SK-N-SH treated with all-trans-retinoic acid at 6 μM for 48 hours (cell line): ENCODE measurements at regions not wholly inside any gene's neighbourhood (a gene's known extent, or its start where the extent isn't known, plus 50 kb on each side); places are given as distances from the start of the nearest gene placed in this dataset.

ENCODE experiments used
- ATAC-seq: fragments of 200-7000 bp; cut with Tn5 transposase; 3 replicates; pipeline ENCODE4 v1.9.1; 2020; ENCODE audit warnings: mild to moderate bottlenecking, moderate library complexity
- BACH2 ChIP-seq: fragments of 250-450 bp; sonication (Bioruptor Pico); IDR thresholded peaks from 2 replicates; pipeline ENCODE4 v1.9.0; 2021; ENCODE audit warnings: mild to moderate bottlenecking, borderline replicate concordance
- ESRRG ChIP-seq: fragments of 250-450 bp; sonication (Bioruptor Pico); IDR thresholded peaks from 2 replicates; pipeline ENCODE4 v1.6.1; 2021; ENCODE audit warnings: mild to moderate bottlenecking
- ISL1 ChIP-seq: fragments of 250-450 bp; sonication (Bioruptor Pico); IDR thresholded peaks from 2 replicates; pipeline ENCODE4 v2.1.2; 2022; ENCODE audit warnings: mild to moderate bottlenecking, moderate library complexity
- OSR1 ChIP-seq: fragments of 250-450 bp; sonication (Bioruptor Pico); IDR thresholded peaks from 2 replicates; pipeline ENCODE4 v1.8.0; 2022; ENCODE audit warnings: moderate library complexity, mild to moderate bottlenecking, inconsistent platforms
- PPARA ChIP-seq: fragments of 250-450 bp; sonication (Bioruptor Pico); IDR thresholded peaks from 2 replicates; pipeline ENCODE4 v1.5.0; 2020; ENCODE audit warnings: mild to moderate bottlenecking, borderline replicate concordance
- RARB ChIP-seq: fragments of 250-450 bp; sonication (Bioruptor Pico); IDR thresholded peaks from 2 replicates; pipeline ENCODE4 v1.8.0; 2021; ENCODE audit warnings: mild to moderate bottlenecking, moderate library complexity
- SNAI2 ChIP-seq: fragments of 250-450 bp; sonication (Bioruptor Pico); IDR thresholded peaks from 2 replicates; pipeline ENCODE4 v1.5.0; 2020; ENCODE audit warnings: mild to moderate bottlenecking, moderate library complexity
- TOX ChIP-seq: fragments of 250-450 bp; sonication (Bioruptor Pico); IDR thresholded peaks from 2 replicates; pipeline ENCODE4 v1.8.0; 2021; ENCODE audit warnings: mild to moderate bottlenecking, moderate library complexity, borderline replicate concordance
- ZFP3 ChIP-seq: fragments of 250-450 bp; sonication (Bioruptor Pico); IDR thresholded peaks from 2 replicates; pipeline ENCODE4 v1.5.0; 2020; ENCODE audit warnings: mild to moderate bottlenecking, moderate library complexity
- ZFP30 ChIP-seq: fragments of 450-650 bp; formaldehyde crosslinking; IDR thresholded peaks from 2 replicates; pipeline ENCODE4 v1.5.0; 2022; ENCODE audit warnings: mild to moderate bottlenecking, moderate library complexity
- ZNF70 ChIP-seq: fragments of 450-650 bp; formaldehyde crosslinking; IDR thresholded peaks from 2 replicates; pipeline ENCODE4 v1.5.0; 2020; ENCODE audit warnings: mild to moderate bottlenecking, moderate library complexity
- ZNF8 ChIP-seq: fragments of 450-650 bp; formaldehyde crosslinking; IDR thresholded peaks from 2 replicates; pipeline ENCODE4 v1.5.0; 2020; ENCODE audit warnings: mild to moderate bottlenecking, moderate library complexity
- TF ChIP-seq, protein P1 (sequence below): fragments of 250-450 bp; sonication (Bioruptor Pico); IDR thresholded peaks from 2 replicates; pipeline ENCODE4 v1.8.0; 2020; ENCODE audit warnings: mild to moderate bottlenecking, moderate library complexity, borderline replicate concordance
- TF ChIP-seq, protein P2 (sequence below): fragments of 250-450 bp; sonication (Bioruptor Pico); IDR thresholded peaks from 2 replicates; pipeline ENCODE4 v1.5.1; 2021; ENCODE audit warnings: mild to moderate bottlenecking, moderate library complexity
- TF ChIP-seq, protein P3 (sequence below): fragments of 250-450 bp; sonication (Bioruptor Pico); IDR thresholded peaks from 2 replicates; pipeline ENCODE4 v1.8.0; 2021; ENCODE audit warnings: low read depth, mild to moderate bottlenecking, moderate library complexity, borderline replicate concordance
- TF ChIP-seq, protein P4 (sequence below): fragments of 250-450 bp; sonication (Bioruptor Pico); IDR thresholded peaks from 2 replicates; pipeline ENCODE4 v1.5.0; 2020; ENCODE audit warnings: mild to moderate bottlenecking, moderate library complexity

DNA sequence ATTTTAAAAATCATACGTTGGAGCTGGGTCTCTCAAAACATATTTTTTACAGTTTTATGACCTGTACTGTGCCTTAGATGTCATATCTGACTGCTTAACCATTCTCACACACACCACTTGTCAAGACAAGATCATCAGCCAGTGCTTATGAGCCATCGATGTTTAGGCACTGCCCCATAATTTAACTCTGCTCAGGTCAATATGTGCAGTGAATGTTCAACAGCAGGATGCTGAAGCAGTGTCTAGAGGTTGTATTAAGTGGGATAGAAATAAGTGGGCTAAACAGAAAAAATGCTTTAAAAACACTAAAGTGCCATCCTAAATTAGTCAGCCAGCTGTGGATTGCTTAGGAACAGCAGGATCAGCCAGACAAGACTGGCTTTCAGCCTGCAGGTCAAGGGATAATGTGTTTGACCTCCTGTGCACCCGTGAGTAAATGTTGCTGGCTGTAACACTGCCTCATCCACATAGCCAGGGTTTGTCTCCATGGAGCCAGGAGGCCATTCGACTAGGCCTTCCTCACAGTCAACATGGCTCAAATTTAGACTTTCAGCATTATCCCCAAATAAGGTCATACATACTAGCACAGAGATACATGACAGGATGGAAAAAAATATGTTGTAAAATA lies 139.0 kb upstream of the NXPH2 start (continued):
- TF ChIP-seq RARB = no peak
- no peak for TF ChIP-seq TOX
- TF ChIP-seq BACH2 (CRISPR knock-in tag) = no peak
- TF ChIP-seq ISL1 (CRISPR knock-in tag) = no peak
- TF ChIP-seq, all 23 proteins: peak for 0

DNA sequence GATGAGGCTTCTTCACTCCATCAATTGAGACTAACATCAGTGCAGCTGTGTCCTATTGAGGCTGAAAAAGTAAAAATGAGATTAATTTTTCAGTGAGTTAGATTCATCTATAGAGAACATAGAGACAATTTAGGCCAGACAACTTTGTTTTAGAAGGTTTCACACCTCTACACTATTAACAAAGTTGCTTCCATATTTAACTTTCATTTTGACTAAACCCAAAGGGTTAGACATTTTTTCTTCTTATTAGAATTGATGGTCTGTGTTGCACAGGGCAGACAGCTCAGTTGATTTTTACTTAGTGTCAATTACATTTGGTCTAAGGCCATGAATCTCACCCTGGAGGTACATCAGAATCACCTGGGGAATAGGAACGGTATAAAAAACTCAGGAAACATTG lies 130.2 kb upstream of the NXPH2 start:
- TF ChIP-seq ESRRG (CRISPR knock-in tag) = no peak
- no peak for TF ChIP-seq PPARA (CRISPR knock-in tag)
- TF ChIP-seq ISL1 (CRISPR knock-in tag) = no peak
- no peak for TF ChIP-seq SNAI2 (CRISPR knock-in tag)
- TF ChIP-seq, protein P1, sequence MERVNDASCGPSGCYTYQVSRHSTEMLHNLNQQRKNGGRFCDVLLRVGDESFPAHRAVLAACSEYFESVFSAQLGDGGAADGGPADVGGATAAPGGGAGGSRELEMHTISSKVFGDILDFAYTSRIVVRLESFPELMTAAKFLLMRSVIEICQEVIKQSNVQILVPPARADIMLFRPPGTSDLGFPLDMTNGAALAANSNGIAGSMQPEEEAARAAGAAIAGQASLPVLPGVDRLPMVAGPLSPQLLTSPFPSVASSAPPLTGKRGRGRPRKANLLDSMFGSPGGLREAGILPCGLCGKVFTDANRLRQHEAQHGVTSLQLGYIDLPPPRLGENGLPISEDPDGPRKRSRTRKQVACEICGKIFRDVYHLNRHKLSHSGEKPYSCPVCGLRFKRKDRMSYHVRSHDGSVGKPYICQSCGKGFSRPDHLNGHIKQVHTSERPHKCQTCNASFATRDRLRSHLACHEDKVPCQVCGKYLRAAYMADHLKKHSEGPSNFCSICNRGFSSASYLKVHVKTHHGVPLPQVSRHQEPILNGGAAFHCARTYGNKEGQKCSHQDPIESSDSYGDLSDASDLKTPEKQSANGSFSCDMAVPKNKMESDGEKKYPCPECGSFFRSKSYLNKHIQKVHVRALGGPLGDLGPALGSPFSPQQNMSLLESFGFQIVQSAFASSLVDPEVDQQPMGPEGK (CRISPR knock-in tag) = no peak
- TF ChIP-seq, protein P2, sequence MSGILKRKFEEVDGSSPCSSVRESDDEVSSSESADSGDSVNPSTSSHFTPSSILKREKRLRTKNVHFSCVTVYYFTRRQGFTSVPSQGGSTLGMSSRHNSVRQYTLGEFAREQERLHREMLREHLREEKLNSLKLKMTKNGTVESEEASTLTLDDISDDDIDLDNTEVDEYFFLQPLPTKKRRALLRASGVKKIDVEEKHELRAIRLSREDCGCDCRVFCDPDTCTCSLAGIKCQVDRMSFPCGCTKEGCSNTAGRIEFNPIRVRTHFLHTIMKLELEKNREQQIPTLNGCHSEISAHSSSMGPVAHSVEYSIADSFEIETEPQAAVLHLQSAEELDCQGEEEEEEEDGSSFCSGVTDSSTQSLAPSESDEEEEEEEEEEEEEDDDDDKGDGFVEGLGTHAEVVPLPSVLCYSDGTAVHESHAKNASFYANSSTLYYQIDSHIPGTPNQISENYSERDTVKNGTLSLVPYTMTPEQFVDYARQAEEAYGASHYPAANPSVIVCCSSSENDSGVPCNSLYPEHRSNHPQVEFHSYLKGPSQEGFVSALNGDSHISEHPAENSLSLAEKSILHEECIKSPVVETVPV (CRISPR knock-in tag) = no peak
- ATAC-seq = no peak

DNA sequence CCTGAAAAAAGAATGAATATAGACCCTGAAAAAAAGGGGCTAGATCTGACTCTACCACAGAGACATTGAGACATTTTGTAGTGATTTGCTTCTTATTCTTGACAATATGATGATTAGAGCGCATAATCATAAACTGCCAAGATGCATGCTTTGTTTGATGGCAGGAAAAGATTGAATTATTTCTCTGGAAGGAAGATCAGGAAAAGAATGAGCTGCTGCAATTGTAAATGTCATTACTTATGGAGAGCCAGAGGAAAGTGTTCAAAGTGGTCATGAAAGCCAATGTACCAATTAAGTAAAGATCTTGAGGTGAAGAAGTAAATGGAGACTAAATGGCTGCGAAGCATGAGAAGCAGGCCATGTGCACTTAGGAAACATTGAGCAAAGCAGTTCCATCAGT lies 126.4 kb upstream of the NXPH2 start:
- TF ChIP-seq, protein P1 (CRISPR knock-in tag) = no peak
- TF ChIP-seq, protein P3, sequence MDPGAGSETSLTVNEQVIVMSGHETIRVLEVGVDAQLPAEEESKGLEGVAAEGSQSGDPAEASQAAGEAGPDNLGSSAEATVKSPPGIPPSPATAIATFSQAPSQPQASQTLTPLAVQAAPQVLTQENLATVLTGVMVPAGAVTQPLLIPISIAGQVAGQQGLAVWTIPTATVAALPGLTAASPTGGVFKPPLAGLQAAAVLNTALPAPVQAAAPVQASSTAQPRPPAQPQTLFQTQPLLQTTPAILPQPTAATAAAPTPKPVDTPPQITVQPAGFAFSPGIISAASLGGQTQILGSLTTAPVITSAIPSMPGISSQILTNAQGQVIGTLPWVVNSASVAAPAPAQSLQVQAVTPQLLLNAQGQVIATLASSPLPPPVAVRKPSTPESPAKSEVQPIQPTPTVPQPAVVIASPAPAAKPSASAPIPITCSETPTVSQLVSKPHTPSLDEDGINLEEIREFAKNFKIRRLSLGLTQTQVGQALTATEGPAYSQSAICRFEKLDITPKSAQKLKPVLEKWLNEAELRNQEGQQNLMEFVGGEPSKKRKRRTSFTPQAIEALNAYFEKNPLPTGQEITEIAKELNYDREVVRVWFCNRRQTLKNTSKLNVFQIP (CRISPR knock-in tag) = no peak
- TF ChIP-seq TOX (no peak), ZFP30 (CRISPR knock-in tag) (no peak), ISL1 (CRISPR knock-in tag) (no peak), ZNF70 (CRISPR knock-in tag) (no peak), OSR1 (no peak), ZFP3 (CRISPR knock-in tag) (no peak), SNAI2 (CRISPR knock-in tag) (no peak), ZNF8 (CRISPR knock-in tag) (no peak), PPARA (CRISPR knock-in tag) (no peak)
- TF ChIP-seq, protein P4, sequence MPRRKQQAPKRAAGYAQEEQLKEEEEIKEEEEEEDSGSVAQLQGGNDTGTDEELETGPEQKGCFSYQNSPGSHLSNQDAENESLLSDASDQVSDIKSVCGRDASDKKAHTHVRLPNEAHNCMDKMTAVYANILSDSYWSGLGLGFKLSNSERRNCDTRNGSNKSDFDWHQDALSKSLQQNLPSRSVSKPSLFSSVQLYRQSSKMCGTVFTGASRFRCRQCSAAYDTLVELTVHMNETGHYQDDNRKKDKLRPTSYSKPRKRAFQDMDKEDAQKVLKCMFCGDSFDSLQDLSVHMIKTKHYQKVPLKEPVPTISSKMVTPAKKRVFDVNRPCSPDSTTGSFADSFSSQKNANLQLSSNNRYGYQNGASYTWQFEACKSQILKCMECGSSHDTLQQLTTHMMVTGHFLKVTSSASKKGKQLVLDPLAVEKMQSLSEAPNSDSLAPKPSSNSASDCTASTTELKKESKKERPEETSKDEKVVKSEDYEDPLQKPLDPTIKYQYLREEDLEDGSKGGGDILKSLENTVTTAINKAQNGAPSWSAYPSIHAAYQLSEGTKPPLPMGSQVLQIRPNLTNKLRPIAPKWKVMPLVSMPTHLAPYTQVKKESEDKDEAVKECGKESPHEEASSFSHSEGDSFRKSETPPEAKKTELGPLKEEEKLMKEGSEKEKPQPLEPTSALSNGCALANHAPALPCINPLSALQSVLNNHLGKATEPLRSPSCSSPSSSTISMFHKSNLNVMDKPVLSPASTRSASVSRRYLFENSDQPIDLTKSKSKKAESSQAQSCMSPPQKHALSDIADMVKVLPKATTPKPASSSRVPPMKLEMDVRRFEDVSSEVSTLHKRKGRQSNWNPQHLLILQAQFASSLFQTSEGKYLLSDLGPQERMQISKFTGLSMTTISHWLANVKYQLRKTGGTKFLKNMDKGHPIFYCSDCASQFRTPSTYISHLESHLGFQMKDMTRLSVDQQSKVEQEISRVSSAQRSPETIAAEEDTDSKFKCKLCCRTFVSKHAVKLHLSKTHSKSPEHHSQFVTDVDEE (CRISPR knock-in tag) = no peak
- TF ChIP-seq, protein P2 (CRISPR knock-in tag) = no peak
- TF ChIP-seq, all 23 proteins: peak for 0
- ATAC-seq = no peak
